MM.1S (cell line): ENCODE measurements at regions not wholly inside any gene's neighbourhood (a gene's known extent, or its start where the extent isn't known, plus 50 kb on each side); places are given as distances from the start of the nearest gene placed in this dataset.

Experiments
- DNase-seq: peaks from one replicate; pipeline ENCODE4 v3.0.0-alpha.2; 2015
- H2AFZ ChIP-seq: fragments of 300-600 bp; sonication (generic); 2 replicates; pipeline ENCODE4 v1.6.0; 2016; ENCODE audit warnings: antibody characterized with exemption, low read length
- H3F3A ChIP-seq: fragments of 300-600 bp; sonication (generic); 2 replicates; pipeline ENCODE4 v1.6.1; 2016; ENCODE audit warnings: mild to moderate bottlenecking, antibody characterized with exemption, low read length, moderate library complexity, mixed read lengths; ENCODE audit not compliant: insufficient read depth
- H3K27ac ChIP-seq: fragments of 300-600 bp; sonication (generic); 2 replicates; pipeline ENCODE4 v1.5.1; 2016; ENCODE audit warnings: mild to moderate bottlenecking, low read length
- H3K27me3 ChIP-seq: fragments of 300-600 bp; sonication (generic); replicated peaks from 2 replicates; pipeline ENCODE4 v1.6.0; 2016; ENCODE audit warnings: low read length; ENCODE audit not compliant: insufficient read depth
- H3K36me3 ChIP-seq: fragments of 300-600 bp; sonication (generic); replicated peaks from 2 replicates; pipeline ENCODE4 v1.6.1; 2016; ENCODE audit warnings: mild to moderate bottlenecking, low read length, mixed read lengths; ENCODE audit not compliant: insufficient read depth
- H3K4me1 ChIP-seq: fragments of 300-600 bp; sonication (generic); 2 replicates; pipeline ENCODE4 v1.6.1; 2016; ENCODE audit warnings: low read length, mixed read lengths
- H3K4me2 ChIP-seq: fragments of 300-600 bp; sonication (generic); 2 replicates; pipeline ENCODE4 v1.6.0; 2016; ENCODE audit warnings: low read depth, low read length
- H3K4me3 ChIP-seq: fragments of 300-600 bp; sonication (generic); 2 replicates; pipeline ENCODE4 v1.5.1; 2016; ENCODE audit warnings: low read length, mixed read lengths
- H3K79me2 ChIP-seq: fragments of 300-600 bp; sonication (generic); 2 replicates; pipeline ENCODE4 v1.6.1; 2016; ENCODE audit warnings: mixed run types, low read length, mixed read lengths
- H3K9ac ChIP-seq: fragments of 300-600 bp; sonication (generic); 2 replicates; pipeline ENCODE4 v1.6.1; 2016; ENCODE audit warnings: low read length, mixed read lengths
- H3K9me2 ChIP-seq: fragments of 300-600 bp; sonication (generic); replicated peaks from 2 replicates; pipeline ENCODE4 v1.6.1; 2016; ENCODE audit warnings: mild to moderate bottlenecking, low read length, mixed read lengths; ENCODE audit not compliant: insufficient read depth
- H3K9me3 ChIP-seq: fragments of 300-600 bp; sonication (generic); replicated peaks from 2 replicates; pipeline ENCODE4 v1.6.1; 2016; ENCODE audit warnings: mild to moderate bottlenecking, low read length, mixed read lengths; ENCODE audit not compliant: insufficient read depth
- H4K20me1 ChIP-seq: fragments of 300-600 bp; sonication (generic); 2 replicates; pipeline ENCODE4 v1.6.1; 2016; ENCODE audit warnings: mild to moderate bottlenecking, low read length, moderate library complexity, mixed read lengths; ENCODE audit not compliant: insufficient read depth
- CTCF ChIP-seq: fragments of 300-600 bp; sonication (generic); IDR thresholded peaks from 2 replicates; pipeline ENCODE4 v1.5.1; 2016; ENCODE audit warnings: antibody characterized with exemption, low read length, mixed read lengths
- EZH2 ChIP-seq: fragments of 300-600 bp; sonication (generic); optimal IDR thresholded peaks from 2 replicates; pipeline ENCODE3; 2017; ENCODE audit warnings: low read depth, mild to moderate bottlenecking, antibody characterized with exemption, low read length, mixed read lengths
- EZH2phosphoT487 ChIP-seq: fragments of 300-600 bp; sonication (generic); IDR thresholded peaks from 2 replicates; pipeline ENCODE4 v1.6.1; 2018; ENCODE audit warnings: antibody characterized with exemption, low read length

DNA sequence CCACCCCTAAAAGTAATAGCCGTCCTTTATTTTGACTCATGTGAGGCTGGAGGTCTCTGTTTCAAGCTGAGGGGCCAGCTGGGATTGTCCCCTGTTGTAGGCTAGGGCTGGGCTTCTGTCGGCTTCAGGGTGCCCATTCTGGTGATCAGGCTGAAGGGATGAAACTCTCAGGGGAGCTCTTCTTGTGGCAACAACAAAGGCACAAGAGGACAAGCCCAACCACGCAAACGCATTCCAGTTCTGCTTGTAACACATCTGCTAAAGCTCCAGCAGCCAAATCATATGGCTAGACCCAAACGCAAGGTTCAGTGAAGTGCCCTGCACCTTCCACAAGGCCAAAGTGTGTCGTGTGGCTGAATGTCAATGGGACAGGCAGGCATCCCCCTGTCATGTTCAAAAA, 405.7 kb downstream of the INHBA start:
- H3K9ac ChIP-seq = no peak overlapping the region
- no peaks in the 10 kb centered on the region for H3K36me3 ChIP-seq
- TF ChIP-seq EZH2 (no peak), EZH2phosphoT487 (no peak), CTCF (no peak)
- no peaks in the 10 kb centered on the region for H3K9me3 ChIP-seq
- H3K27ac ChIP-seq = no peak overlapping the region
- H3K4me1 ChIP-seq = no peaks in the 10 kb centered on the region
- no peaks in the 10 kb centered on the region for H4K20me1 ChIP-seq
- no peak for DNase-seq
- no peaks in the 10 kb centered on the region for H3K9me2 ChIP-seq
- no peaks in the 10 kb centered on the region for H3K27me3 ChIP-seq
- no peaks in the 10 kb centered on the region for H3K79me2 ChIP-seq
- no peak overlapping the region for H3K4me3 ChIP-seq
- H3F3A ChIP-seq = no peaks in the 10 kb centered on the region
- no peak overlapping the region for H3K4me2 ChIP-seq
- no peak overlapping the region for H2AFZ ChIP-seq

- TF ChIP-seq EZH2phosphoT487 (no peak), CTCF (no peak), EZH2 (no peak)
- Histone ChIP-seq H3K36me3 (no peaks in the 10 kb centered on the region), H3K9me2 (no peaks in the 10 kb centered on the region), H3F3A (no peaks in the 10 kb centered on the region), H2AFZ (no peak overlapping the region), H3K27me3 (no peaks in the 10 kb centered on the region), H3K79me2 (no peaks in the 10 kb centered on the region), H3K4me3 (no peak overlapping the region), H3K9ac (no peak overlapping the region), H3K27ac (no peak overlapping the region), H4K20me1 (no peaks in the 10 kb centered on the region), H3K9me3 (no peaks in the 10 kb centered on the region), H3K4me1 (no peaks in the 10 kb centered on the region), H3K4me2 (no peak overlapping the region)
- no peak for DNase-seq
Observed at GRCh38 chr7:41295455-41295815, 407.5 kb downstream of the INHBA start.

DNA sequence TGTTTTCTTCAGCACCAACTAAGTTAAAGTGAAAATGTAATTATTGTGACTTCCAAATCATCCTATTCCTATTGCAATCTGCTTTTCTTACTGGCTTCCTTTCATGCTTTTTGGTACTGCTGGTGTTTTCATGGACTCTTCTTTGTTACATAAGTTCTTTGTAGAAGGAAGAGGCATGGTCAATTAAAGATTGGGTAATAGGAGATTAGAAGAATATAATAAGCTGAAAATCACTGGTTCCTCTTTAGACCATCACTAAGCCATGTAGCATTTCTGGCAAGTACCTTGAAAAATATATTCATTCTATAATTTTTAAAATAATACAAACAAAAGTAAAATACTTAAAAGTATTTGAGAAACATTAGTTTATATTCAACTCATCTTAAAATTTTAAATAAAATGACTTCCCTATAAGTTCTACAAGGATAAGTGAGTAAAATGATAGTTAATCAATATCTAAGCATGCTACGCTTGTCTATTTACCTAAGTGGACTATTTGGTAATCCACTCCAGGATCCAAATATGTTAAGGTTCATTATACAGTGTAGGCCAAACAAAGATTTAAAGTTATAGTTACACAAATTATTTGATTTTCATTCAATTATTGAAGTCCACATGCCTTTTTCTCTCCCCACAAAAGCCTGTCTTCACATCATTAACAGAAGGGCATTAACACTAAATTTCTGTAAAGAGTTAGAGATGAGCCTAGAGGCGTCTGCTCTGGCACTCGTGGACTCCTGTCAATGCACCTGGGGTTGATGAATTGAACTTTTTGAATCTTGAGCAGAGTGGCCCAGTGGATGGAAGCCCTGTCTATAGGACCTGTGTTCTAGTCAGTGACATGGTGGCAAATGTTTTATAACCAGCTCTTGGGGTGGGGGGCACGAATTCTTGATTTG, 408.1 kb downstream of the INHBA start:
- no peaks in the 10 kb centered on the region for H3K9me2 ChIP-seq
- H3F3A ChIP-seq = no peaks in the 10 kb centered on the region
- no peaks in the 10 kb centered on the region for H3K27me3 ChIP-seq
- no peak for TF ChIP-seq EZH2phosphoT487
- no peak for TF ChIP-seq CTCF
- no peak for TF ChIP-seq EZH2
- H3K27ac ChIP-seq = no peak overlapping the region
- no peak overlapping the region for H3K4me2 ChIP-seq
- no peak overlapping the region for H3K4me3 ChIP-seq
- no peaks in the 10 kb centered on the region for H3K79me2 ChIP-seq
- no peaks in the 10 kb centered on the region for H3K36me3 ChIP-seq
- no peak for DNase-seq
- H3K4me1 ChIP-seq = no peaks in the 10 kb centered on the region
- H3K9me3 ChIP-seq = no peaks in the 10 kb centered on the region
- H4K20me1 ChIP-seq = no peaks in the 10 kb centered on the region
- no peak overlapping the region for H2AFZ ChIP-seq
- H3K9ac ChIP-seq = no peak overlapping the region
